MCF 10A (cell line): ENCODE measurements at regions not wholly inside any gene's neighbourhood (a gene's known extent, or its start where the extent isn't known, plus 50 kb on each side); places are given as distances from the start of the nearest gene placed in this dataset.

ENCODE experiments used
- BruUV-seq: library from RNA; stranded (reverse); fragments of 400-500 nt; replicated peaks from 2 replicates; lab custom pipeline; 2021; lab: Mats Ljungman, UMichigan
- CTCF ChIA-PET: fragments of 300-600 bp; sonication (Branson Sonifier 250); formaldehyde crosslinking; extraction: SDS; loops from one replicate; lab custom pipeline; 2021; ENCODE audit warnings: antibody characterized with exemption, inconsistent platforms; lab: Yijun Ruan, JAX
- POLR2A ChIA-PET: fragments of 300-600, 350-650 bp; sonication (Branson Sonifier 250); formaldehyde crosslinking; extraction: SDS; loops from one replicate; lab custom pipeline; 2020; ENCODE audit warnings: antibody characterized with exemption, inconsistent platforms; lab: Yijun Ruan, JAX
- DNase-seq: peaks from one replicate; pipeline ENCODE4 v3.0.0-alpha.2; 2018; ENCODE audit not compliant: unreplicated experiment
- H3K27ac Mint-ChIP-seq: one replicate; pipeline ENCODE4 v1.8.0; 2022; ENCODE audit warnings: mild to moderate bottlenecking, low read depth, mixed read lengths; ENCODE audit not compliant: unreplicated experiment
- H3K27me3 Mint-ChIP-seq: one replicate; pipeline ENCODE4 v1.8.0; 2022; ENCODE audit warnings: mixed read lengths; ENCODE audit not compliant: insufficient read depth, unreplicated experiment
- H3K36me3 Mint-ChIP-seq: one replicate; pipeline ENCODE4 v1.8.0; 2022; ENCODE audit warnings: mild to moderate bottlenecking, moderate library complexity, mixed read lengths; ENCODE audit not compliant: insufficient read depth, unreplicated experiment
- H3K4me1 Mint-ChIP-seq: one replicate; pipeline ENCODE4 v1.8.0; 2022; ENCODE audit warnings: mixed read lengths; ENCODE audit not compliant: insufficient read depth, unreplicated experiment
- H3K4me3 Mint-ChIP-seq: one replicate; pipeline ENCODE4 v1.8.0; 2022; ENCODE audit warnings: mild to moderate bottlenecking, moderate library complexity, mixed read lengths; ENCODE audit not compliant: unreplicated experiment
- H3K9me3 Mint-ChIP-seq: one replicate; pipeline ENCODE4 v1.8.0; 2022; ENCODE audit warnings: mixed read lengths; ENCODE audit not compliant: unreplicated experiment
- intact Hi-C: fragments of 100-400 bp; cut with micrococcal nuclease; formaldehyde crosslinking; loops from 2 replicates; pipeline ENCODE4 v1.14.1; 2022
- TF ChIP-seq, protein P1 (sequence below): fragments of 200-600 bp; IDR thresholded peaks from one replicate; pipeline ENCODE4 v1.8.0; 2022; ENCODE audit warnings: antibody characterized with exemption, mild to moderate bottlenecking; ENCODE audit not compliant: unreplicated experiment

DNA sequence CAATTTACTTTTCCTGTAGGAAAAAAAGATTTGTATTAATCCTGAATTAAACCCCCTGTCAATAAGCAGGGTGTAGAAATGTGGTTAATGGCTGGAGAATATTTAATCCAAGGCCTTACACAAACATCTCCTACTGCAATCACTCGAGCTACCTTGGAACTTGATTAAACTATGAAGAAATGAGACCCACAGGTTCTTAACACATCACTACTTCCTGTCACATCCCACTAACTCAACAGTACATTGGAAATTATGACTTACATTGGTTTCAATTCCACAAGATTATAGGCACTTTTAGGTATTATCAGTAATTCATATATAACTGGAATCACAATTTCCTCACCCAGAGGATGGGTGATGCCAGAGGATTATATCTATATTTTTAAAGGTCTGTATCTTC lies 480.3 kb downstream of the MRPL39 start:
- Mint-ChIP-seq H3K4me1 (no peaks in the 10 kb centered on the region), H3K4me3 (no peak overlapping the region), H3K27me3 (no peaks in the 10 kb centered on the region), H3K36me3 (no peaks in the 10 kb centered on the region), H3K9me3 (peaks cover 8% of the 10 kb centered on the region), H3K27ac (no peak overlapping the region)
- ChIA-PET POLR2A (no interaction called here), CTCF (interaction anchor here (0.6 kb wide), 1 partner anchor 1310 kb away, joined by 3 read pairs; no protein-coding TSS in a partner anchor)
- TF ChIP-seq, protein P1, sequence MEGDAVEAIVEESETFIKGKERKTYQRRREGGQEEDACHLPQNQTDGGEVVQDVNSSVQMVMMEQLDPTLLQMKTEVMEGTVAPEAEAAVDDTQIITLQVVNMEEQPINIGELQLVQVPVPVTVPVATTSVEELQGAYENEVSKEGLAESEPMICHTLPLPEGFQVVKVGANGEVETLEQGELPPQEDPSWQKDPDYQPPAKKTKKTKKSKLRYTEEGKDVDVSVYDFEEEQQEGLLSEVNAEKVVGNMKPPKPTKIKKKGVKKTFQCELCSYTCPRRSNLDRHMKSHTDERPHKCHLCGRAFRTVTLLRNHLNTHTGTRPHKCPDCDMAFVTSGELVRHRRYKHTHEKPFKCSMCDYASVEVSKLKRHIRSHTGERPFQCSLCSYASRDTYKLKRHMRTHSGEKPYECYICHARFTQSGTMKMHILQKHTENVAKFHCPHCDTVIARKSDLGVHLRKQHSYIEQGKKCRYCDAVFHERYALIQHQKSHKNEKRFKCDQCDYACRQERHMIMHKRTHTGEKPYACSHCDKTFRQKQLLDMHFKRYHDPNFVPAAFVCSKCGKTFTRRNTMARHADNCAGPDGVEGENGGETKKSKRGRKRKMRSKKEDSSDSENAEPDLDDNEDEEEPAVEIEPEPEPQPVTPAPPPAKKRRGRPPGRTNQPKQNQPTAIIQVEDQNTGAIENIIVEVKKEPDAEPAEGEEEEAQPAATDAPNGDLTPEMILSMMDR: no peak
- no peak for DNase-seq
- intact Hi-C loops: no loop called here
- BruUV-seq: no TSS peak

DNA sequence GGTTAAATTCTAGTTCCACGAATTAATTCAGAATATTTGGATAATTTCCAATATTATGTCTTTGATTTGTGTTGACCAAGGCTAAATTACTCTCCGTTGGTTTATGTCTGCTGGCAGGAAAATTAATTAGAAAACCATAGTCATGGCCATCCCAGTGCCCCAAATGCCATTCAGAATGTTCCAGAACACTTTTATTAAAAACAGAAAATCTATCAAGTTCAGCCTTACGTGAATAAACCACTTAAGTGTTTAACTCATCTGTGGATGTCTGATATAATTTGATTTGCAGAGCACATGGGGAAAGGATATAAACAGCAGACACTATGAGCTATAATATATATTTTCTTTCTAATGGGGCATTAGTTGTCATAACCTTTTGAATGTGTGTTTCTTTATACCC lies 480.7 kb downstream of the MRPL39 start:
- no peak for DNase-seq
- Mint-ChIP-seq H3K4me1 (no peaks in the 10 kb centered on the region), H3K9me3 (peaks cover 5% of the 10 kb centered on the region), H3K27ac (no peak overlapping the region), H3K36me3 (no peaks in the 10 kb centered on the region), H3K27me3 (no peaks in the 10 kb centered on the region), H3K4me3 (no peak overlapping the region)
- ChIA-PET CTCF (no interaction called here), POLR2A (no interaction called here)
- no TSS peak for BruUV-seq
- intact Hi-C loops: no loop called here
- TF ChIP-seq, protein P1: no peak

DNA sequence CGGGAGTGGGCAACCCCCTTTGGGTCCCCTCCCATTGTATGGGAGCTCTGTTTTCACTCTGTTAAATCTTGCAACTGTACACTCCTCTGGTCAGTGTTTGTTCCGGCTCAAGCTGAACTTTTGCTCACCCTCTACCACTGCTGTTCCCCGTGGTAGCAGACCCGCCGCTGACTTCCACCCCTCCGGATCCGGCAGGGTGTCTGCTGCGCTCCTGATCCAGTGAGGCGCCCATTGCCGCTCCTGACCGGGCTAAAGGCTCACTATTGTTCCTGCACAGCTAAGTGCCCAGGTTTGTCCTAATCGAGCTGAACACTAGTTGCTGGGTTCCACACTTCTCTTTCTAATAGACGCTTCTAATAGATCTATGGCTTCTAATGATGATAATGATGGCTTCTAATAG lies 488.6 kb downstream of the MRPL39 start:
- DNase-seq: no peak
- POLR2A ChIA-PET: no interaction called here
- Mint-ChIP-seq H3K4me3 (no peak overlapping the region), H3K9me3 (peaks cover 8% of the 10 kb centered on the region), H3K27ac (no peak overlapping the region), H3K4me1 (no peaks in the 10 kb centered on the region), H3K27me3 (no peaks in the 10 kb centered on the region), H3K36me3 (no peaks in the 10 kb centered on the region)
- TF ChIP-seq, protein P1: no peak
- no TSS peak for BruUV-seq
- intact Hi-C loops: no loop called here
- CTCF ChIA-PET: interaction anchor here (0.5 kb wide), 1 partner anchor 85 kb away, joined by 3 read pairs; no protein-coding TSS in a partner anchor

DNA sequence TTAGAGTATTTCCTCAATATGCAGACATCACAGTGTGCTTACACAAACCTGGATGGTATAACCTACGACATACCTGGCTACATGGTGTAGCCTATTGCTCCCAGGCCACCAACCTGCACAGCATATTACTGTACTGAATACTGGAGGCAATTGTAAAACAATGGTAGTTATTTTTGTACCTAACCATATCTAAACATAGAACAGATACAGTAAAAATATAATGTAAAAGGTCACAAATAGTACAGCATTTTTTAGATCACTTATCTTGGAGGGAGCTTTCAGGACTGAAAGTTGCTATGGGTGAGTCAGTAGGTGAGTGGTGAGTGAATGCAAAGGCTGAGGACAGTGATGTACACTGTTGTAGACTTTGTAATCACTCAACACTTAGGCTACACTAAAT lies 492.3 kb downstream of the MRPL39 start:
- Mint-ChIP-seq H3K36me3 (no peaks in the 10 kb centered on the region), H3K4me3 (no peak overlapping the region), H3K9me3 (no peaks in the 10 kb centered on the region), H3K27me3 (no peaks in the 10 kb centered on the region), H3K27ac (no peak overlapping the region), H3K4me1 (peaks cover 6% of the 10 kb centered on the region)
- ChIA-PET POLR2A (no interaction called here), CTCF (no interaction called here)
- intact Hi-C loops: no loop called here
- no peak for DNase-seq
- no TSS peak for BruUV-seq
- TF ChIP-seq, protein P1: no peak
